ENCODE measurements at regions not wholly inside any gene's neighbourhood (a gene's known extent, or its start where the extent isn't known, plus 50 kb on each side); places are given as distances from the start of the nearest gene placed in this dataset.

DNA sequence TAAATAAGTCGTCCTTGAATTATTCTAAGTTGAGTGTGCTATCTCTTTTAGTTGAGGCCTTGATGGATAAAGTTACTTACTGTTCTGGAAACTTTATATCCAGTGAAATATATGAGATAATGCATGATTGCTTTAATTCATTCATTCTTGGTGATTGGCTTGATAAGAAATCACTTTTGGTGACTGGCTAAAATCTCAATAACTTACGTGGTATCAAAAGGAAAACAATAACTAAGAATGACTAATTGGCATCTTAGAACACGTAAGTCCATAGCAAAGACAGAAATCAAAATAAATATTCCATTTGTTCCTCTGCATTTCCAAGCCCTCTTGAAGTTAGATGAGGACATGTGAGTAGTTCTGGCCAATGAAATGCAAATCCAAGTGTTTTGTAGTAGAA is 251.6 kb downstream of the NUP35 start:
- Histone ChIP-seq H3K36me3 (ENCODE audit: control insufficient read depth, insufficient read depth, low read length) (no peaks in the 10 kb centered on the region), H3K27me3 (ENCODE audit: control insufficient read depth, insufficient read depth, low read length) (no peaks in the 10 kb centered on the region), H3K27ac (ENCODE audit: low read length) (no peak overlapping the region), H3K4me1 (ENCODE audit: control insufficient read depth, insufficient read depth, low read length) (no peaks in the 10 kb centered on the region), H3K4me3 (ENCODE audit: low read length) (no peak overlapping the region), H3K9me3 (ENCODE audit: control insufficient read depth, low read depth, low read length) (no peaks in the 10 kb centered on the region)
- DNase-seq = no peak
- no CpG with 5 or more reads among the region's 3 CpGs for WGBS (ENCODE audit: insufficient coverage, low lambda C conversion rate)

- 100% methylated on average over 1 of the region's 1 CpG for WGBS (ENCODE audit: insufficient coverage, low lambda C conversion rate)
- H3K27ac ChIP-seq (ENCODE audit: low read length) = no peak overlapping the region
- H3K4me1 ChIP-seq (ENCODE audit: control insufficient read depth, insufficient read depth, low read length) = no peaks in the 10 kb centered on the region
- no peaks in the 10 kb centered on the region for H3K36me3 ChIP-seq (ENCODE audit: control insufficient read depth, insufficient read depth, low read length)
- DNase-seq = no peak
- no peaks in the 10 kb centered on the region for H3K9me3 ChIP-seq (ENCODE audit: control insufficient read depth, low read depth, low read length)
- H3K27me3 ChIP-seq (ENCODE audit: control insufficient read depth, insufficient read depth, low read length) = no peaks in the 10 kb centered on the region
- H3K4me3 ChIP-seq (ENCODE audit: low read length) = no peak overlapping the region
These were observed 259.6 kb downstream of the NUP35 start for GRCh38 chr2:183383854-183384253.

DNA sequence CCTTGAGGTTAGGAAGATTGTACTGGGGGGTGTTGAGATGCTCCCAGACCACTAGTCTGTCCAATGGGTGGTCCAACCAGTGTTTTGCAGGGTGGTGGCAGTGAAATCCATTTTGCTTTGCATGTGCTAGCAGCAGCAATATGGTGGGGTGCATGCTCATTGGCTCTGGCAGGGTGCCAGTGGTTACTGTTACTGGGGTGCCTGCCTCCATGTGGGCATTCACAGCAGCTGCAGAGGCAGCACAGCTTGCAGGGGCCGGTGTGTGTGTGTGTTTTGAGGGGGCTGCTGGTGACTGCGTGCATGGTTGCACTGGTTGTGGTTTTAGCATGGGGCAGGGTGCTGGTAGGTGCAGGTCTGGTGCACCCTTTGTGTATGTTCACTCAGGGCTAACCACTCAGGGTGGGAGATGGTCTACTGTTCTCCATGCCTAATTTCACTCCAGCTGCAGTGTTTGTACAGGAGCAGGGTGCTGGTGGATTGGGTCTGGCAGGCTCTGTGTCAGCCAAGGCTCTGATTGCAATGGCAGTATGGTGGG is 265.4 kb downstream of the NUP35 start:
- no CpG with 5 or more reads among the region's 2 CpGs for WGBS (ENCODE audit: insufficient coverage, low lambda C conversion rate)
- no peaks in the 10 kb centered on the region for H3K36me3 ChIP-seq (ENCODE audit: control insufficient read depth, insufficient read depth, low read length)
- DNase-seq = no peak
- H3K27me3 ChIP-seq (ENCODE audit: control insufficient read depth, insufficient read depth, low read length) = no peaks in the 10 kb centered on the region
- peaks cover 4% of the 10 kb centered on the region for H3K9me3 ChIP-seq (ENCODE audit: control insufficient read depth, low read depth, low read length)
- no peak overlapping the region for H3K4me3 ChIP-seq (ENCODE audit: low read length)
- no peak overlapping the region for H3K27ac ChIP-seq (ENCODE audit: low read length)
- no peaks in the 10 kb centered on the region for H3K4me1 ChIP-seq (ENCODE audit: control insufficient read depth, insufficient read depth, low read length)

- no peaks in the 10 kb centered on the region for H3K36me3 ChIP-seq (ENCODE audit: control insufficient read depth, insufficient read depth, low read length)
- no peak overlapping the region for H3K4me3 ChIP-seq (ENCODE audit: low read length)
- WGBS (ENCODE audit: insufficient coverage, low lambda C conversion rate) = no CpG with 5 or more reads among the region's 4 CpGs
- no peak overlapping the region for H3K27ac ChIP-seq (ENCODE audit: low read length)
- peaks cover 4% of the 10 kb centered on the region for H3K9me3 ChIP-seq (ENCODE audit: control insufficient read depth, low read depth, low read length)
- no peaks in the 10 kb centered on the region for H3K4me1 ChIP-seq (ENCODE audit: control insufficient read depth, insufficient read depth, low read length)
- no peak for DNase-seq
- no peaks in the 10 kb centered on the region for H3K27me3 ChIP-seq (ENCODE audit: control insufficient read depth, insufficient read depth, low read length)
These were observed 265.9 kb downstream of the NUP35 start for GRCh38 chr2:183390109-183390508.

- WGBS (ENCODE audit: insufficient coverage, low lambda C conversion rate) = no CpG with 5 or more reads among the region's 7 CpGs
These were observed 280.1 kb downstream of the NUP35 start for GRCh38 chr2:183404392-183404791.

DNA sequence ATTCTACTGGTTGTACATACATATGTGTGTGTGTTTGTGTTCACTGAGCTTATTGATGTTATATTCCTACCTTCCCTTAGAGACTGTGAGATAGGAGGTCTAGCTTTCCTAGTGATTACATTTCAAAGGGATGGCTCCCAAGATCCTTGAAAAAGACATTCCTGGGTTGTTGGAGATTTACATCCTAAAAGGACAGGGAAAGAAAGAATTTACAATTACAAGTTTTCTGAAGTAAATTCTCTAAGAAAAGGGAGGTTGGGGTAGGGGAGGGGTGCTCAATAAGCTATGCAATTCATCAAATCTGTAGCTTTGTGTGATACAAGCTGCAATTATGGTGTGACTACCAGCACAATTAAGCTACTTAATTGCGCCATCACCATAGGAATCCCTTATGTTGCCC is 284.3 kb downstream of the NUP35 start:
- no peaks in the 10 kb centered on the region for H3K27me3 ChIP-seq (ENCODE audit: control insufficient read depth, insufficient read depth, low read length)

More at GRCh38 chr2:183404392-183404791, 280.1 kb downstream of the NUP35 start:
- no peak overlapping the region for H3K4me3 ChIP-seq (ENCODE audit: low read length)
- H3K9me3 ChIP-seq (ENCODE audit: control insufficient read depth, low read depth, low read length) = no peaks in the 10 kb centered on the region
- no peak for DNase-seq
- no peak overlapping the region for H3K27ac ChIP-seq (ENCODE audit: low read length)
- H3K27me3 ChIP-seq (ENCODE audit: control insufficient read depth, insufficient read depth, low read length) = no peaks in the 10 kb centered on the region
- no peaks in the 10 kb centered on the region for H3K4me1 ChIP-seq (ENCODE audit: control insufficient read depth, insufficient read depth, low read length)
- H3K36me3 ChIP-seq (ENCODE audit: control insufficient read depth, insufficient read depth, low read length) = no peaks in the 10 kb centered on the region

GRCh38 chr2:183409662-183410061 is 285.4 kb downstream of the NUP35 start:
- Histone ChIP-seq H3K9me3 (ENCODE audit: control insufficient read depth, low read depth, low read length) (no peaks in the 10 kb centered on the region), H3K27ac (ENCODE audit: low read length) (no peak overlapping the region), H3K36me3 (ENCODE audit: control insufficient read depth, insufficient read depth, low read length) (no peaks in the 10 kb centered on the region), H3K4me1 (ENCODE audit: control insufficient read depth, insufficient read depth, low read length) (no peaks in the 10 kb centered on the region), H3K4me3 (ENCODE audit: low read length) (no peak overlapping the region), H3K27me3 (ENCODE audit: control insufficient read depth, insufficient read depth, low read length) (no peaks in the 10 kb centered on the region)
- DNase-seq = no peak

More for the DNA sequence above, 284.3 kb downstream of the NUP35 start:
- WGBS (ENCODE audit: insufficient coverage, low lambda C conversion rate) = no CpG with 5 or more reads among the region's 1 CpG
- no peaks in the 10 kb centered on the region for H3K36me3 ChIP-seq (ENCODE audit: control insufficient read depth, insufficient read depth, low read length)
- H3K27ac ChIP-seq (ENCODE audit: low read length) = no peak overlapping the region
- H3K9me3 ChIP-seq (ENCODE audit: control insufficient read depth, low read depth, low read length) = no peaks in the 10 kb centered on the region
- no peak overlapping the region for H3K4me3 ChIP-seq (ENCODE audit: low read length)
- H3K4me1 ChIP-seq (ENCODE audit: control insufficient read depth, insufficient read depth, low read length) = no peaks in the 10 kb centered on the region
- DNase-seq = no peak

DNA sequence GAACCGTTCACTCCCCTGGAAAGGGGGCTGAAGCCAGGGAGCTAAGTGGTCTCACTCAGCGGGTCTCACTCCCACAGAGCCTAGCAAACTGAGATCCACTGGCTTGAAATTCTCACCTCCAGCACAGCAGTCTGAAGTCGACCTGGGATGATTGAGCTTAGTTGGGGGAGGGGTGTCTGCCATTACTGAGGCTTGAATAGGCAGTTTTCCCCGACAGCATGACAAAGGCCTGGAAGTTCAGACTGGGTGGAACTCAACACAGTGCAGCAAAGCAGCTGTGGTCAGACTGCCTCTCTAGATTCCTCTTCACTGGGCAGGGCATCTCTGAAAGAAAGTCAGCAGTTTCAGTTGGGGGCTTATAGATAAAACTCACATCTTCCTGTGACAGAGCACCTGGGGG is 292.5 kb downstream of the NUP35 start:
- no peaks in the 10 kb centered on the region for H3K4me1 ChIP-seq (ENCODE audit: control insufficient read depth, insufficient read depth, low read length)
- no peak overlapping the region for H3K4me3 ChIP-seq (ENCODE audit: low read length)
- no CpG with 5 or more reads among the region's 4 CpGs for WGBS (ENCODE audit: insufficient coverage, low lambda C conversion rate)
- H3K9me3 ChIP-seq (ENCODE audit: control insufficient read depth, low read depth, low read length) = no peaks in the 10 kb centered on the region
- H3K36me3 ChIP-seq (ENCODE audit: control insufficient read depth, insufficient read depth, low read length) = no peaks in the 10 kb centered on the region
- no peak overlapping the region for H3K27ac ChIP-seq (ENCODE audit: low read length)
- H3K27me3 ChIP-seq (ENCODE audit: control insufficient read depth, insufficient read depth, low read length) = no peaks in the 10 kb centered on the region
- DNase-seq = no peak

DNA sequence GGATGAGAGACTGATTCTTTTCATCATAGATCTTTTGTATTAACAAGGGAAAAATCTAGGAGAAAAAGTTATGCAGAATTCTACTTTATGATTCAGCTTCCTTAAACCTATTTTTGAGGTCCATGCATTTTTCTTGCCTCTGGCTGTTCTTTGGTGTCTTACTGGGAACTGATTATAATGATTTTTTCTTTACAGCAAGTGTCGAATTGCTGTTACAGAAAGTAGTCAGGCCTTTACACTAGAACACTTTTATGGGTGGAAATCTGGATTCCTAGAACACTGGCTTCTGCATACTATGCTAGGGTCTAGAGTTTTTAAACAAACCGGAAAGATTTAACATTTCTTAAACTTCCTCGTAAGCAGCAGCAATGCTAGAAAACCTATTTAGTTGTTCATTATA is 302.6 kb downstream of the NUP35 start:
- H3K4me1 ChIP-seq (ENCODE audit: control insufficient read depth, insufficient read depth, low read length) = no peaks in the 10 kb centered on the region
- WGBS (ENCODE audit: insufficient coverage, low lambda C conversion rate) = 92% methylated on average over 2 of the region's 3 CpGs
- no peaks in the 10 kb centered on the region for H3K27me3 ChIP-seq (ENCODE audit: control insufficient read depth, insufficient read depth, low read length)
- no peaks in the 10 kb centered on the region for H3K9me3 ChIP-seq (ENCODE audit: control insufficient read depth, low read depth, low read length)
- H3K36me3 ChIP-seq (ENCODE audit: control insufficient read depth, insufficient read depth, low read length) = no peaks in the 10 kb centered on the region
- no peak overlapping the region for H3K4me3 ChIP-seq (ENCODE audit: low read length)
- no peak overlapping the region for H3K27ac ChIP-seq (ENCODE audit: low read length)
- no peak for DNase-seq

GRCh38 chr2:183427558-183427957 is 303.3 kb downstream of the NUP35 start:
- no peak overlapping the region for H3K4me3 ChIP-seq (ENCODE audit: low read length)
- no peaks in the 10 kb centered on the region for H3K36me3 ChIP-seq (ENCODE audit: control insufficient read depth, insufficient read depth, low read length)
- no peak overlapping the region for H3K27ac ChIP-seq (ENCODE audit: low read length)
- 80% methylated on average over 1 of the region's 3 CpGs for WGBS (ENCODE audit: insufficient coverage, low lambda C conversion rate)
- no peaks in the 10 kb centered on the region for H3K27me3 ChIP-seq (ENCODE audit: control insufficient read depth, insufficient read depth, low read length)
- no peaks in the 10 kb centered on the region for H3K9me3 ChIP-seq (ENCODE audit: control insufficient read depth, low read depth, low read length)
- no peaks in the 10 kb centered on the region for H3K4me1 ChIP-seq (ENCODE audit: control insufficient read depth, insufficient read depth, low read length)
- DNase-seq = no peak

- Histone ChIP-seq H3K27me3 (ENCODE audit: control insufficient read depth, insufficient read depth, low read length) (no peaks in the 10 kb centered on the region), H3K4me3 (ENCODE audit: low read length) (no peak overlapping the region), H3K4me1 (ENCODE audit: control insufficient read depth, insufficient read depth, low read length) (no peaks in the 10 kb centered on the region), H3K27ac (ENCODE audit: low read length) (no peak overlapping the region), H3K36me3 (ENCODE audit: control insufficient read depth, insufficient read depth, low read length) (no peaks in the 10 kb centered on the region), H3K9me3 (ENCODE audit: control insufficient read depth, low read depth, low read length) (no peaks in the 10 kb centered on the region)
- DNase-seq = no peak
These were observed 304.6 kb downstream of the NUP35 start for GRCh38 chr2:183428881-183429280.

All from large intestine (tissue), 3 donors.